ENCODE measurements at regions not wholly inside any gene's neighbourhood (a gene's known extent, or its start where the extent isn't known, plus 50 kb on each side); places are given as distances from the start of the nearest gene placed in this dataset.

GRCh38 chr15:95793231-95793630 lies 537.3 kb upstream of the NR2F2 start:
- H3K9me3 ChIP-seq (ENCODE audit: control insufficient read depth in 1 of 2, low read length in 2 of 2) = no peaks in the 10 kb centered on the region
- H3K27me3 ChIP-seq (ENCODE audit: control insufficient read depth in 1 of 2, insufficient read depth in 2 of 2, low read length in 2 of 2) = no peaks in the 10 kb centered on the region
- H3K27ac ChIP-seq (ENCODE audit: low read depth, low read length) = no peak overlapping the region
- H3K36me3 ChIP-seq (ENCODE audit: control insufficient read depth in 1 of 2, insufficient read depth in 2 of 2, low read length in 2 of 2) = no peaks in the 10 kb centered on the region
- H3K4me1 ChIP-seq (ENCODE audit: control insufficient read depth in 1 of 2, insufficient read depth in 2 of 2, low read length in 2 of 2) = no peaks in the 10 kb centered on the region
- no peak overlapping the region for H3K4me3 ChIP-seq (ENCODE audit: low read depth in 1 of 2, low read length in 2 of 2)
- H3K9ac ChIP-seq (ENCODE audit: low read depth in 1 of 2, low read length in 2 of 2) = no peak overlapping the region

GRCh38 chr15:95795386-95795785 lies 535.1 kb upstream of the NR2F2 start:
- H3K9me3 ChIP-seq (ENCODE audit: control insufficient read depth in 1 of 2, low read length in 2 of 2) = no peaks in the 10 kb centered on the region
- H3K36me3 ChIP-seq (ENCODE audit: control insufficient read depth in 1 of 2, insufficient read depth in 2 of 2, low read length in 2 of 2) = no peaks in the 10 kb centered on the region
- no peak overlapping the region for H3K9ac ChIP-seq (ENCODE audit: low read depth in 1 of 2, low read length in 2 of 2)
- H3K4me3 ChIP-seq (ENCODE audit: low read depth in 1 of 2, low read length in 2 of 2) = no peak overlapping the region
- H3K27me3 ChIP-seq (ENCODE audit: control insufficient read depth in 1 of 2, insufficient read depth in 2 of 2, low read length in 2 of 2) = no peaks in the 10 kb centered on the region
- H3K27ac ChIP-seq (ENCODE audit: low read depth, low read length) = no peak overlapping the region
- no peaks in the 10 kb centered on the region for H3K4me1 ChIP-seq (ENCODE audit: control insufficient read depth in 1 of 2, insufficient read depth in 2 of 2, low read length in 2 of 2)

- Histone ChIP-seq H3K9ac (ENCODE audit: low read depth in 1 of 2, low read length in 2 of 2) (no peak overlapping the region), H3K4me1 (ENCODE audit: control insufficient read depth in 1 of 2, insufficient read depth in 2 of 2, low read length in 2 of 2) (no peaks in the 10 kb centered on the region), H3K27ac (ENCODE audit: low read depth, low read length) (no peak overlapping the region), H3K36me3 (ENCODE audit: control insufficient read depth in 1 of 2, insufficient read depth in 2 of 2, low read length in 2 of 2) (no peaks in the 10 kb centered on the region), H3K27me3 (ENCODE audit: control insufficient read depth in 1 of 2, insufficient read depth in 2 of 2, low read length in 2 of 2) (no peaks in the 10 kb centered on the region), H3K9me3 (ENCODE audit: control insufficient read depth in 1 of 2, low read length in 2 of 2) (no peaks in the 10 kb centered on the region), H3K4me3 (ENCODE audit: low read depth in 1 of 2, low read length in 2 of 2) (no peak overlapping the region)
Measured at GRCh38 chr15:95799286-95800200, 531.0 kb upstream of the NR2F2 start.

GRCh38 chr15:95804484-95804883 lies 526.0 kb upstream of the NR2F2 start:
- Histone ChIP-seq H3K4me3 (ENCODE audit: low read depth in 1 of 2, low read length in 2 of 2) (no peak overlapping the region), H3K27ac (ENCODE audit: low read depth, low read length) (no peak overlapping the region), H3K4me1 (ENCODE audit: control insufficient read depth in 1 of 2, insufficient read depth in 2 of 2, low read length in 2 of 2) (no peaks in the 10 kb centered on the region), H3K27me3 (ENCODE audit: control insufficient read depth in 1 of 2, insufficient read depth in 2 of 2, low read length in 2 of 2) (no peaks in the 10 kb centered on the region), H3K36me3 (ENCODE audit: control insufficient read depth in 1 of 2, insufficient read depth in 2 of 2, low read length in 2 of 2) (no peaks in the 10 kb centered on the region), H3K9me3 (ENCODE audit: control insufficient read depth in 1 of 2, low read length in 2 of 2) (no peaks in the 10 kb centered on the region), H3K9ac (ENCODE audit: low read depth in 1 of 2, low read length in 2 of 2) (no peak overlapping the region)

GRCh38 chr15:95812491-95812890 lies 518.0 kb upstream of the NR2F2 start:
- H3K9me3 ChIP-seq (ENCODE audit: control insufficient read depth in 1 of 2, low read length in 2 of 2) = peaks cover 0 to 4% of the 10 kb centered on the region in 2 donors
- H3K4me3 ChIP-seq (ENCODE audit: low read depth in 1 of 2, low read length in 2 of 2) = no peak overlapping the region
- H3K9ac ChIP-seq (ENCODE audit: low read depth in 1 of 2, low read length in 2 of 2) = no peak overlapping the region
- no peaks in the 10 kb centered on the region for H3K4me1 ChIP-seq (ENCODE audit: control insufficient read depth in 1 of 2, insufficient read depth in 2 of 2, low read length in 2 of 2)
- H3K27me3 ChIP-seq (ENCODE audit: control insufficient read depth in 1 of 2, insufficient read depth in 2 of 2, low read length in 2 of 2) = no peaks in the 10 kb centered on the region
- no peak overlapping the region for H3K27ac ChIP-seq (ENCODE audit: low read depth, low read length)
- no peaks in the 10 kb centered on the region for H3K36me3 ChIP-seq (ENCODE audit: control insufficient read depth in 1 of 2, insufficient read depth in 2 of 2, low read length in 2 of 2)

- Histone ChIP-seq H3K27me3 (ENCODE audit: control insufficient read depth in 1 of 2, insufficient read depth in 2 of 2, low read length in 2 of 2) (no peaks in the 10 kb centered on the region), H3K9ac (ENCODE audit: low read depth in 1 of 2, low read length in 2 of 2) (no peak overlapping the region), H3K27ac (ENCODE audit: low read depth, low read length) (no peak overlapping the region), H3K9me3 (ENCODE audit: control insufficient read depth in 1 of 2, low read length in 2 of 2) (peaks cover 0 to 4% of the 10 kb centered on the region in 2 donors), H3K36me3 (ENCODE audit: control insufficient read depth in 1 of 2, insufficient read depth in 2 of 2, low read length in 2 of 2) (no peaks in the 10 kb centered on the region), H3K4me3 (ENCODE audit: low read depth in 1 of 2, low read length in 2 of 2) (no peak overlapping the region), H3K4me1 (ENCODE audit: control insufficient read depth in 1 of 2, insufficient read depth in 2 of 2, low read length in 2 of 2) (no peaks in the 10 kb centered on the region)
Measured at GRCh38 chr15:95814908-95815307, 515.6 kb upstream of the NR2F2 start.

- H3K9ac ChIP-seq (ENCODE audit: low read depth in 1 of 2, low read length in 2 of 2) = no peak overlapping the region
- no peaks in the 10 kb centered on the region for H3K27me3 ChIP-seq (ENCODE audit: control insufficient read depth in 1 of 2, insufficient read depth in 2 of 2, low read length in 2 of 2)
- H3K4me3 ChIP-seq (ENCODE audit: low read depth in 1 of 2, low read length in 2 of 2) = no peak overlapping the region
- H3K36me3 ChIP-seq (ENCODE audit: control insufficient read depth in 1 of 2, insufficient read depth in 2 of 2, low read length in 2 of 2) = no peaks in the 10 kb centered on the region
- H3K4me1 ChIP-seq (ENCODE audit: control insufficient read depth in 1 of 2, insufficient read depth in 2 of 2, low read length in 2 of 2) = no peaks in the 10 kb centered on the region
- no peak overlapping the region for H3K27ac ChIP-seq (ENCODE audit: low read depth, low read length)
- H3K9me3 ChIP-seq (ENCODE audit: control insufficient read depth in 1 of 2, low read length in 2 of 2) = peaks cover 0 to 4% of the 10 kb centered on the region in 2 donors
Measured at GRCh38 chr15:95816591-95816990, 513.9 kb upstream of the NR2F2 start.

GRCh38 chr15:95822961-95823360 lies 507.5 kb upstream of the NR2F2 start:
- Histone ChIP-seq H3K27ac (ENCODE audit: low read depth, low read length) (no peak overlapping the region), H3K27me3 (ENCODE audit: control insufficient read depth in 1 of 2, insufficient read depth in 2 of 2, low read length in 2 of 2) (no peaks in the 10 kb centered on the region), H3K4me1 (ENCODE audit: control insufficient read depth in 1 of 2, insufficient read depth in 2 of 2, low read length in 2 of 2) (no peaks in the 10 kb centered on the region), H3K36me3 (ENCODE audit: control insufficient read depth in 1 of 2, insufficient read depth in 2 of 2, low read length in 2 of 2) (no peaks in the 10 kb centered on the region), H3K4me3 (ENCODE audit: low read depth in 1 of 2, low read length in 2 of 2) (no peak overlapping the region), H3K9ac (ENCODE audit: low read depth in 1 of 2, low read length in 2 of 2) (no peak overlapping the region), H3K9me3 (ENCODE audit: control insufficient read depth in 1 of 2, low read length in 2 of 2) (no peaks in the 10 kb centered on the region)

GRCh38 chr15:95825208-95825607 lies 505.3 kb upstream of the NR2F2 start:
- Histone ChIP-seq H3K27ac (ENCODE audit: low read depth, low read length) (no peak overlapping the region), H3K4me3 (ENCODE audit: low read depth in 1 of 2, low read length in 2 of 2) (no peak overlapping the region), H3K9me3 (ENCODE audit: control insufficient read depth in 1 of 2, low read length in 2 of 2) (no peaks in the 10 kb centered on the region), H3K9ac (ENCODE audit: low read depth in 1 of 2, low read length in 2 of 2) (no peak overlapping the region), H3K27me3 (ENCODE audit: control insufficient read depth in 1 of 2, insufficient read depth in 2 of 2, low read length in 2 of 2) (no peaks in the 10 kb centered on the region), H3K4me1 (ENCODE audit: control insufficient read depth in 1 of 2, insufficient read depth in 2 of 2, low read length in 2 of 2) (no peaks in the 10 kb centered on the region), H3K36me3 (ENCODE audit: control insufficient read depth in 1 of 2, insufficient read depth in 2 of 2, low read length in 2 of 2) (no peaks in the 10 kb centered on the region)

- no peaks in the 10 kb centered on the region for H3K9me3 ChIP-seq (ENCODE audit: control insufficient read depth in 1 of 2, low read length in 2 of 2)
- H3K4me1 ChIP-seq (ENCODE audit: control insufficient read depth in 1 of 2, insufficient read depth in 2 of 2, low read length in 2 of 2) = no peaks in the 10 kb centered on the region
- H3K9ac ChIP-seq (ENCODE audit: low read depth in 1 of 2, low read length in 2 of 2) = no peak overlapping the region
- no peaks in the 10 kb centered on the region for H3K27me3 ChIP-seq (ENCODE audit: control insufficient read depth in 1 of 2, insufficient read depth in 2 of 2, low read length in 2 of 2)
- H3K27ac ChIP-seq (ENCODE audit: low read depth, low read length) = no peak overlapping the region
- H3K36me3 ChIP-seq (ENCODE audit: control insufficient read depth in 1 of 2, insufficient read depth in 2 of 2, low read length in 2 of 2) = no peaks in the 10 kb centered on the region
- H3K4me3 ChIP-seq (ENCODE audit: low read depth in 1 of 2, low read length in 2 of 2) = no peak overlapping the region
Measured at GRCh38 chr15:95825671-95826411, 504.7 kb upstream of the NR2F2 start.

All from duodenal mucosa (tissue), 2 donors.